PC-9 (cell line): ENCODE measurements at regions not wholly inside any gene's neighbourhood (a gene's known extent, or its start where the extent isn't known, plus 50 kb on each side); places are given as distances from the start of the nearest gene placed in this dataset.

Experiments
- CTCF ChIP-seq: fragments of 200-600 bp; sonication (generic); conservative IDR thresholded peaks from 2 replicates; pipeline ENCODE4 v1.6.1; 2017; ENCODE audit warnings: mixed run types, antibody characterized with exemption, mild to moderate bottlenecking, moderate library complexity
- EZH2 ChIP-seq: fragments of 200-600 bp; sonication (generic); IDR thresholded peaks from 2 replicates; pipeline ENCODE4 v1.8.0; 2017; ENCODE audit warnings: antibody characterized with exemption, low read depth

- TF ChIP-seq CTCF: no peak
- no peak for TF ChIP-seq EZH2
Measured at GRCh38 chr1:42043811-42044210, 109.4 kb upstream of the GUCA2B start.
